SW480 (cell line): ENCODE measurements at regions not wholly inside any gene's neighbourhood (a gene's known extent, or its start where the extent isn't known, plus 50 kb on each side); places are given as distances from the start of the nearest gene placed in this dataset.
A peak's percentile ranks its signal among the peaks of the same experiment; 100 is the strongest.

ENCODE experiments used
- DNase-seq: peaks from one replicate; pipeline ENCODE4 v3.0.0-alpha.2; 2016; ENCODE audit warnings: low spot score

GRCh38 chr11:26244207-26244606 is 87.7 kb upstream of the ANO3 start:
- no peak for DNase-seq

GRCh38 chr11:26245046-26245445 is 86.9 kb upstream of the ANO3 start:
- no peak for DNase-seq

GRCh38 chr11:26247340-26247739 is 84.6 kb upstream of the ANO3 start:
- no peak for DNase-seq

- DNase-seq: no peak
These were observed 83.3 kb upstream of the ANO3 start for GRCh38 chr11:26248661-26249060.

GRCh38 chr11:26254378-26254777 is 77.6 kb upstream of the ANO3 start:
- no peak for DNase-seq

- DNase-seq: no peak
These were observed 68.2 kb upstream of the ANO3 start for GRCh38 chr11:26263769-26264168.

GRCh38 chr11:26264266-26264665 is 67.7 kb upstream of the ANO3 start:
- no peak for DNase-seq

GRCh38 chr11:26268980-26269660 is 62.8 kb upstream of the ANO3 start:
- no peak for DNase-seq

GRCh38 chr11:26271666-26272065 is 60.3 kb upstream of the ANO3 start:
- DNase-seq: no peak

- peak; percentile 50 for DNase-seq
These were observed 55.0 kb upstream of the ANO3 start for GRCh38 chr11:26276798-26277424.

- no peak for DNase-seq
These were observed 53.6 kb upstream of the ANO3 start for GRCh38 chr11:26278354-26278753.
